H9 (cell line): ENCODE measurements at regions not wholly inside any gene's neighbourhood (a gene's known extent, or its start where the extent isn't known, plus 50 kb on each side); places are given as distances from the start of the nearest gene placed in this dataset.

Experiments used
- DNase-seq: peaks from one replicate; pipeline ENCODE4 v3.0.0-alpha.2; 2017
- H2AFZ ChIP-seq: one replicate; pipeline ENCODE4 v1.6.1; 2013; ENCODE audit warnings: mild to moderate bottlenecking, low read length, control low read depth, moderate library complexity
- H2AK5ac ChIP-seq: 2 replicates; pipeline ENCODE4 v1.6.1; 2013; ENCODE audit warnings: low read length, control low read depth, mixed read lengths; ENCODE audit not compliant: insufficient read length
- H2BK120ac ChIP-seq: one replicate; pipeline ENCODE4 v1.6.1; 2013; ENCODE audit warnings: low read depth, mild to moderate bottlenecking, low read length, control low read depth, inconsistent platforms; ENCODE audit not compliant: poor library complexity, severe bottlenecking
- H2BK12ac ChIP-seq: 2 replicates; pipeline ENCODE4 v1.6.1; 2013; ENCODE audit warnings: low read length, control low read depth, mixed read lengths, low read depth; ENCODE audit not compliant: insufficient read length
- H2BK15ac ChIP-seq: 2 replicates; pipeline ENCODE4 v1.6.1; 2013; ENCODE audit warnings: low read depth, low read length, control low read depth
- H2BK20ac ChIP-seq: one replicate; pipeline ENCODE4 v1.6.1; 2013; ENCODE audit warnings: low read depth, mild to moderate bottlenecking, low read length, control low read depth, inconsistent platforms; ENCODE audit not compliant: poor library complexity, severe bottlenecking
- H2BK5ac ChIP-seq: 2 replicates; pipeline ENCODE4 v1.6.1; 2013; ENCODE audit warnings: low read length, control low read depth, mixed read lengths; ENCODE audit not compliant: insufficient read length
- H3K14ac ChIP-seq: 2 replicates; pipeline ENCODE4 v1.6.1; 2013; ENCODE audit warnings: low read length, control low read depth; ENCODE audit not compliant: insufficient read depth
- H3K18ac ChIP-seq: 2 replicates; pipeline ENCODE4 v1.6.1; 2013; ENCODE audit warnings: low read depth, mild to moderate bottlenecking, mixed read lengths, low read length, control low read depth; ENCODE audit not compliant: insufficient read length
- H3K23ac ChIP-seq: 2 replicates; pipeline ENCODE4 v1.6.1; 2013; ENCODE audit warnings: low read length, control low read depth, mixed read lengths, low read depth; ENCODE audit not compliant: insufficient read length
- H3K23me2 ChIP-seq: 2 replicates; pipeline ENCODE4 v1.6.1; 2013; ENCODE audit warnings: low read depth, mild to moderate bottlenecking, mixed read lengths, low read length, control low read depth; ENCODE audit not compliant: insufficient read length, poor library complexity, severe bottlenecking
- H3K27ac ChIP-seq: 2 replicates; pipeline ENCODE4 v1.5.1; 2013; ENCODE audit warnings: low read length, control low read depth, mixed read lengths, low read depth; ENCODE audit not compliant: insufficient read length
- H3K27me3 ChIP-seq: 2 replicates; pipeline ENCODE4 v1.6.1; 2013; ENCODE audit warnings: low read length, control low read depth, inconsistent platforms; ENCODE audit not compliant: insufficient read depth
- H3K4ac ChIP-seq: 2 replicates; pipeline ENCODE4 v1.6.1; 2013; ENCODE audit warnings: low read depth, mild to moderate bottlenecking, control low read depth, inconsistent platforms, low read length, moderate library complexity
- H3K4me1 ChIP-seq: 2 replicates; pipeline ENCODE4 v1.6.1; 2013; ENCODE audit warnings: low read length, control low read depth, inconsistent platforms; ENCODE audit not compliant: insufficient read depth
- H3K4me2 ChIP-seq: 2 replicates; pipeline ENCODE4 v1.6.1; 2013; ENCODE audit warnings: low read length, control low read depth, mixed read lengths; ENCODE audit not compliant: insufficient read length, insufficient read depth
- H3K56ac ChIP-seq: 2 replicates; pipeline ENCODE4 v1.6.1; 2013; ENCODE audit warnings: low read depth, mild to moderate bottlenecking, mixed read lengths, low read length, control low read depth; ENCODE audit not compliant: insufficient read length
- H3K79me1 ChIP-seq: 2 replicates; pipeline ENCODE4 v1.6.1; 2013; ENCODE audit warnings: low read depth, mild to moderate bottlenecking, moderate library complexity, low read length, control low read depth, inconsistent platforms; ENCODE audit not compliant: insufficient read depth, poor library complexity, severe bottlenecking
- H3K79me2 ChIP-seq: 2 replicates; pipeline ENCODE4 v1.6.1; 2013; ENCODE audit warnings: low read length, control low read depth, inconsistent platforms; ENCODE audit not compliant: insufficient read depth
- H3K9ac ChIP-seq: 2 replicates; pipeline ENCODE4 v1.6.1; 2013; ENCODE audit warnings: low read length, control low read depth, mixed read lengths; ENCODE audit not compliant: insufficient read length; ENCODE audit errors: extremely low read depth
- H3K9me3 ChIP-seq: one replicate; pipeline ENCODE4 v1.6.1; 2013; ENCODE audit warnings: low read depth, low read length, inconsistent platforms; ENCODE audit not compliant: control insufficient read depth
- H3T11ph ChIP-seq: one replicate; pipeline ENCODE4 v1.6.1; 2013; ENCODE audit warnings: mild to moderate bottlenecking, low read length, control low read depth, inconsistent platforms
- H4K20me1 ChIP-seq: one replicate; pipeline ENCODE4 v1.6.1; 2013; ENCODE audit not compliant: control insufficient read depth, insufficient read length, insufficient read depth
- H4K5ac ChIP-seq: 2 replicates; pipeline ENCODE4 v1.6.1; 2013; ENCODE audit warnings: low read depth, mild to moderate bottlenecking, mixed read lengths, low read length, control low read depth; ENCODE audit not compliant: insufficient read length
- H4K8ac ChIP-seq: replicated peaks from 2 replicates; pipeline ENCODE4 v1.6.1; 2013; ENCODE audit warnings: low read length, control low read depth, mixed read lengths, low read depth; ENCODE audit not compliant: insufficient read length
- H4K91ac ChIP-seq: 2 replicates; pipeline ENCODE4 v1.6.1; 2013; ENCODE audit warnings: low read depth, mild to moderate bottlenecking, moderate library complexity, mixed read lengths, low read length, control low read depth; ENCODE audit not compliant: insufficient read length
- H3K27ac Mint-ChIP-seq, 3 experiments: 2 replicates in 2 of 3; 3 replicates in 1 of 3; pipeline ENCODE4 v1.8.0; 2020 to 2021; ENCODE audit warnings: mixed read lengths in 3 of 3, mild to moderate bottlenecking in 1 of 3, moderate library complexity in 1 of 3
- H3K27me3 Mint-ChIP-seq: 2 replicates; pipeline ENCODE4 v1.8.0; 2021; ENCODE audit warnings: low read depth, mild to moderate bottlenecking, moderate library complexity, mixed read lengths
- H3K36me3 Mint-ChIP-seq, 3 experiments: 2 replicates in 2 of 3; 3 replicates in 1 of 3; pipeline ENCODE4 v1.8.0; 2020 to 2021; ENCODE audit warnings: low read depth in 3 of 3, mixed read lengths in 3 of 3; ENCODE audit not compliant: insufficient read depth in 1 of 3
- H3K4me1 Mint-ChIP-seq, 2 experiments: 2 replicates each; pipeline ENCODE4 v1.8.0; 2020; ENCODE audit warnings: mixed read lengths in 2 of 2
- H3K4me3 Mint-ChIP-seq, 2 experiments: 2 replicates in 1 of 2; 3 replicates in 1 of 2; pipeline ENCODE4 v1.8.0; 2020 to 2021; ENCODE audit warnings: mild to moderate bottlenecking in 2 of 2, mixed read lengths in 2 of 2, moderate library complexity in 1 of 2
- H3K9me3 Mint-ChIP-seq, 2 experiments: 2 replicates in 1 of 2; 3 replicates in 1 of 2; pipeline ENCODE4 v1.8.0; 2020; ENCODE audit warnings: mild to moderate bottlenecking in 2 of 2, mixed read lengths in 2 of 2, moderate library complexity in 1 of 2
- CTCF ChIP-seq: fragments of 200-600 bp; sonication (generic); conservative IDR thresholded peaks from 3 replicates; pipeline ENCODE4 v1.8.0; 2021; ENCODE audit warnings: antibody characterized with exemption, mild to moderate bottlenecking
- WGBS: extraction: QIAGEN DNeasy Blood & Tissue Kit; methylation state at CpG from one replicate; pipeline ENCODE4 v1.1.7; 2013; ENCODE audit warnings: missing lambda C conversion rate, low lambda C conversion rate, mixed read lengths; ENCODE audit not compliant: insufficient read length; ENCODE audit errors: extremely low coverage; 5-methylcytosine and 5-hydroxymethylcytosine counted together

- no peaks in the 10 kb centered on the region for H3K23me2 ChIP-seq
- no peaks in the 10 kb centered on the region for H4K20me1 ChIP-seq
- H3K4me1 ChIP-seq, result peaks cover 5% of the 10 kb centered on the region; the same call in 1 of the 2 replicates
- H3K4me3 Mint-ChIP-seq, result no peak overlapping the region
- H3K18ac ChIP-seq, result no peak overlapping the region
- H3K79me2 ChIP-seq, result no peaks in the 10 kb centered on the region
- H2BK15ac ChIP-seq, result no peak overlapping the region
- H3K23ac ChIP-seq, result no peak overlapping the region
- peaks cover 25 to 27% of the 10 kb centered on the region in 2 experiments for H3K4me1 Mint-ChIP-seq
- H3K9me3 ChIP-seq, result no peaks in the 10 kb centered on the region
- peak overlapping the region; percentile 62 for H2BK12ac ChIP-seq
- no peaks in the 10 kb centered on the region for H3K27me3 ChIP-seq
- peaks cover 0 to 5% of the 10 kb centered on the region in 2 experiments; a peak in 3 of 5 replicates for H3K9me3 Mint-ChIP-seq
- H3K27me3 Mint-ChIP-seq, result no peaks in the 10 kb centered on the region
- peak overlapping the region; percentile 87 for H2AFZ ChIP-seq
- no peak overlapping the region for H2BK120ac ChIP-seq
- no peak overlapping the region for H3T11ph ChIP-seq
- H4K91ac ChIP-seq, result no peak overlapping the region
- peak overlapping the region; percentile 37 to 96 (median 87) for H3K27ac Mint-ChIP-seq
- no peak overlapping the region for H3K27ac ChIP-seq
- peak overlapping the region; percentile 13; the same call in 1 of the 2 replicates for H3K14ac ChIP-seq
- no peak overlapping the region for H3K56ac ChIP-seq
- H3K4me2 ChIP-seq, result no peak overlapping the region
- H2AK5ac ChIP-seq, result no peak overlapping the region
- H4K5ac ChIP-seq, result no peak overlapping the region
- no peak for DNase-seq
- H3K9ac ChIP-seq, result no peak overlapping the region
- no peak overlapping the region for H2BK20ac ChIP-seq
- H4K8ac ChIP-seq, result no peak overlapping the region
- H3K4ac ChIP-seq, result no peak overlapping the region
- H2BK5ac ChIP-seq, result no peak overlapping the region
- H3K36me3 Mint-ChIP-seq, result peaks cover 0 to 12% (median 7%) of the 10 kb centered on the region in 3 experiments; a peak in 3 of 7 replicates
- H3K79me1 ChIP-seq, result no peaks in the 10 kb centered on the region
- no peak for TF ChIP-seq CTCF
- WGBS, result no CpG with 5 or more reads among the region's 4 CpGs
Measured at GRCh38 chr13:55013051-55013450, 1984.4 kb downstream of the OLFM4 start.
